HG03342 (cell line): ENCODE measurements at regions not wholly inside any gene's neighbourhood (a gene's known extent, or its start where the extent isn't known, plus 50 kb on each side); places are given as distances from the start of the nearest gene placed in this dataset.

Experiments
- ATAC-seq: cut with Tn5 transposase; IDR thresholded peaks from one replicate; pipeline ENCODE4 v1.9.1; 2021; ENCODE audit warnings: mild to moderate bottlenecking, moderate library complexity; ENCODE audit not compliant: unreplicated experiment

DNA sequence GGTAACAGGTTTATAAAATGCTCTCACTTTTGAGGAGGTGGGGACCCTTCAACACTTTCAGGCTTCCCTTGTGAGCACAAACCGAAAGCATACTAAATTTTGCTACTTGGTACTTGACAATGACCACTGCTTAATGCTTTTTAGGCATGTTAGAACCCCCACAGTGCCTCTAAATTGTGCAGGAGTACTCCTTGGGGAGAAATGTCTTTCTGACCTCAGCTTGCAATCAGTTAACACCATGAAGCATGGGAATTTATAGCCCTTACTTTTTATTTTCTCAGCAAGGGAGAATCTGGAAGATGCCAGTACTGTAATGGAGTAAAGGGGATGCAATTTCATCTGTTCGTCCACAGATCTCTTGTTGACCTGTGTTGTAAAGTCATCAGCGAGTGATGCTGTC, 308.9 kb upstream of the TBC1D5 start:
- ATAC-seq = no peak

DNA sequence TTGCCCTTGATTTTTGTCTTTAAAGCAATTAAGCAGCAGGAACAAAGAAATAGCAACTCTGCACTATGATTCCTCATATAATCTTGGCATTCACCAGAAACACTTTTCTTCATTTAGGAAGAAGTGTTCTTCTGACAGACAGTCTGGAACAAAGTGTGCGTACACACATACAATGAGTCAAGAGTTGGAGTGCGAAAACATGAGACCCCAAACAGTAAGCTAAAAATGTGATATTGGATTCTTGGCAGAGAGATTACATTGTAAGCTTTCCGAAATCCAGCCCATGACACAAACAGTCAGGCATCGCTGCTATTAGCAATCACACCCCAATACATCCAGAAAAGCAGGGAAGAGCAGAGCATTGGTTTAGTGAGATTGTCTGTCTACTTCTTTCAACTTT, 306.7 kb upstream of the TBC1D5 start:
- ATAC-seq = no peak

DNA sequence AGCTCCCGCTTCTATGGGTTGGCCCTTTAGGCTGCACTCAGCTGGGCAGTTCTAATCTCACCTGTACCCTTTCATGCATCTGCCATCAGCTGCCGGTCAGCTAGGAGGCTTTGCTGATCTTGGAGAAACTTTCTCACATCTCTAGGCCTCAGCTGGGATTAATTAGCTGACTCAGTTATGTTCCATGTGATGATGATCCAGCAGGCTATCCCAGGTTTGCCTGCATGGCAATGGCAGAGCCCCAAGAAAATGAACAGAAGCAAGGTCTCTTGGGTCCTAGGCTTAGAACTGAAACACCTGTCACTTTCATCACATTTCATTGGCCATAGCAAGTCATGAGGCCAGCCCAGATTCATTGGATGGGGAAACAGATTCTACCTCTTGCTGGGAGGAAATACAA, 304.6 kb upstream of the TBC1D5 start:
- no peak for ATAC-seq

DNA sequence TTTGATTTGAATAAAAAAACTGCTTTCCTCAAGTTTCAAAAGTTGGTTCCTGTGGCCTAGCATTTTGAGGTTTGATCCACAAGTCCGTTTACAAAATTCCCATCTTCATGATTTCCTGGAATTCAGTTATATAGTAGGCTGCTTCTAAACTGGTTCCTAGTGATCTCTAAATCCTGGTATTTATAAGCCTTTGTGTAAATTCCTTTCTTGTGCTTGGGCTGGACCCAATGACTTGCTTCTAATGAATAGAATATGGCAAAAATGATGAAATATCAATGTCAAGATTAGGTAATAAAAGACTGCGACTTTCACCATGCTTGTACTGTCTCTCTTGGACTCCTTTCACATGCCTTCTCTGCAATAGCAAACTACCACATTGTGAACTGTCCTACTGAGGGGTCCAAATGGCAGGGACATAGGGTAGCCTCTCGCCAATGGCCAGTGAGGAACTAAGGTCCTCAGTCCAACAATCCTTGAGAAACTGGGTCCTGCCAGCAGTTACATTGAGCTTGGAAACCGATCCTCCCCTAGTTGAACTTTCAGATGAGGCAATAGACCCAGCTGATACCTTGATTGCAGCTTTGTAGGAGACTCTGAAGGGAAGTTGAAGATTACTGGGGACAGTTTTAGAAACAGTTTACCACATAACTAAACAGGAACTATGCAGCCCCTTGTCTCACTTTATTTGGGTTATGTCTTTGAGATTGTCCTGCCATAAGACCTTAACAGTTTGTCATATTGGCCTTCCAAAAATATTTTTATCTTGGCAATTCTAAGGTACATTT, 303.9 kb upstream of the TBC1D5 start:
- ATAC-seq = no peak

DNA sequence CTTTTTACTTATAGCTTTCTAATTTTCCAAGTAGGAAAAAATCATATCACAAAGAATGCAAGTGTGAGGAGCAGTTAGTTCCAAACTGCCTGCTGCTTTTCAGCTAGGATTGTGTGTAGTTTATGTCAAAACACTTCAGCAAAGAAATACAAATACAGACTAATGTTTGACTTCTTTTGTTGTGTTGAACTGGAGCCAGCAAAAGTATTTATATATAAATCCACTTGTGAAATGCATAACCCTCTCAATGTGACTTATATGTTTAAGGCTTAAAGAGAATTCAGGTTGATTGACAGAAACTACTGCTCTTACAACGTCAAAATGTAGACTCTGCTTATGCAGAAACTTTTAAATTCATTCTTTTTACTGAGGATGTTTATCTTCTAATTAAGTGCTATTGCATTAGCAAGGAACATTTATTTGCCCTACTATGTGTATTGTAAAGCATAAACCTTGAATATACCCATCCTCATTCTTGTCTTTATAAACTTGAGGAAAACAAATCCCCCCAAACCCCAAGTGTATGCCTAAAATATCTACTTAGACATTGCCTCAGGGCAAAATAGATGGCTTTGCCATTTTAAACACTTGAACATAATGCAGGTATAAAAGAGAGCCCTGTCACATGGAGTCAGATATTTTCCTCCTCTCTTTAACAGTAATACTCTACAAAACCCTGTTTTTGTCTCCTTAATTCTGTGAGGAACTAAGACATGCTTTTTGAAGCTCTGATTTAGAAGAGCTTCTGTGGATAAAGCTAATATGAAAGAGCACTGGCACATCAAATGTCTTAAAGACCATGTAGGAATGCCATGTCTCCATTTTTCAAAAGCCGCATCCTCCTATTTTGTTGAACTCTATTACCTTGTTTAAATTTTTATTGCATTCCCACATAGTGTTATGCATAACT, 302.8 kb upstream of the TBC1D5 start:
- no peak for ATAC-seq

DNA sequence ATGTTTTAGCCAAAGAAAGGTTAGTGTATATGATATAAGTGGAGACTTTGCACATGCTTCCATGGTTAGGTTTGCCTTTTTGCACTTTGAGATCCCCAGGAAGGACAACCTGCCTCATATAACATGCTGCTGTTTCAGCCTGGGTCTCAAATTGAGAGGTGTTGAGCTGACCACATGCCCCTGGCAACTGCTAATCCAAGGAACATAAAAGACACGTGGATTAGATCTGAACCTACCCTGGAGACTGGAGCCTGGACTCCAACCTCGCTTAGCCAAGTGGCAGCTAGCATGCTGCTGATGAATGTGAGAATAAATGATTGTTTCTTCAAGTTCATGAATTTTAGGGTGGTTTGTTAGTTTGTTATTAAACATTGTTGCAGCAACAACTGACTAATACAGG, 301.8 kb upstream of the TBC1D5 start:
- ATAC-seq = no peak

DNA sequence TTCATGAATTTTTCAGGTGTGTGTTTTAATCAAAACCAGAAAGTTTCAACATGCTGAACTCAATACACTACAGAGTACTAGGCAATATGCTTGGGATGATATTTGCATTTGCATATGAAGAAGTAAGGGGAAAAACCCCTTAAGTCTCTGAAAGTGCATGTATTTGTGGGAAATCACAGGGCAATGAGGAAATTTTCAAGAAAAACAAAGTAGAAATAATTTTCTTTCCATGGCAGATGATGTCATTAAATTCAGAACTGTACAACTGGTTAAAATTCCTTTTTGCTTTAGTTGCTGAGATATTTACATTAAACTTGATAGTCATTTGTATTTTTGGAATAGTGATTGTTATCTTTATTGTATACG, 294.0 kb upstream of the TBC1D5 start:
- no peak for ATAC-seq

DNA sequence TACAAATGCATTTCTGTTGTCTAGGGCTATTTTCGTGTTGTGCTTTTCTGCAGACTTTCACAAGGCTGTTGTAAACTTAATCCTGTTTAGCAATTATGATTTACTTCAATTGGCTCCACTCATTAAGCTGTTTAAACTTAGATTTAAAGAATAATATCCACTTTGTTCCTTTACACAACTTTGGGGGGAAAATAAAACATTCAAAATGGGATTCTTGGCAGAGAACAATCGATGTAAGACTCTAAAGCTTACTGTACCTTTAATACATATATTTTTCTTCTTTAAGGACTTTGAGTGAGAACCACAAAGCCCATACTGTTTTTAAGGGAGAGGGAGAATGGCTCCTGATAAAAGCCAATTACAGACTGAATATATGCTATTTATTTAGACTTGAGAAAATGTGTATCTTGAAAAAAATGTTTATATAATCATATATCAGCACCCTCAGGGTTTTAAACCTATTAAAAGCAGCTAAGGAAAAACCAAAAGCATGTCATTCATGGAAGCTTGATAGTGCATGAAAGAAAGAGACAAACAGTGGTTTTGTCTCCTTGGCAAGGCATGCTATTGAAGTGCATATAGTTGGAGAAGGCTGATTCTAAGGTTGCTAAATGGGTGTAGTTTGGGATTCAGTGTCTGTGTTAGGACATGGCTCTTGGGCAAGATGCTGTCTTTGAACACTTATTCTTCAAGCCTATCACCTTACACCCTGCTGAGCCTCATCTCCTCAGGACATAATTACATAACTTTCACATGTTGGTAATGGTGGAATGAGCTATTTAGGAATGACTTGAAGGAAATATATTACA, 293.4 kb upstream of the TBC1D5 start:
- no peak for ATAC-seq

DNA sequence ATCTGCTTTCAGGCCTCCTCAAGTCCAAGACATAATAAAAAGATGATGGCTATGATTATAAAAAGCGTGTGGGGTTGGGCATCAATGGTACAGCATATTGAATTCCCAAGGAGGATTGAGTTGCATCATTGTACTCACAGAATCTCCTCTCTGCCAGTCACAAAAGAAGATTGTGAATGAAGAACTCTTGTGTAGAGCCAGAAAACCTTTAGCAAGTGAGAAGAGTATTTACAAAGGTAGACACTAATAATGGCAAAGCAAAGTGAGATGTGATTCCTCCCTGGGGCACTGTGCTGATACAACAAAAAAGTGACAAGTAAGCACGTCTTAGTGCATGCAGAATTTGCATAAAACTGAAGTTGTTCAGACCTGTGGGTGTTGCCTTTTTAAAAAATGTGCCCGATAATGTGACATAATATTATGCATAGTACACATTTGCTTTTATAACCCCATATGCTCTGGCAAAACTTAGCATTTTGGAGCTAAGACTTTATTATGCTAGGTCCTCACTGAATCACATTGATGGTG, 291.2 kb upstream of the TBC1D5 start:
- ATAC-seq = no peak

DNA sequence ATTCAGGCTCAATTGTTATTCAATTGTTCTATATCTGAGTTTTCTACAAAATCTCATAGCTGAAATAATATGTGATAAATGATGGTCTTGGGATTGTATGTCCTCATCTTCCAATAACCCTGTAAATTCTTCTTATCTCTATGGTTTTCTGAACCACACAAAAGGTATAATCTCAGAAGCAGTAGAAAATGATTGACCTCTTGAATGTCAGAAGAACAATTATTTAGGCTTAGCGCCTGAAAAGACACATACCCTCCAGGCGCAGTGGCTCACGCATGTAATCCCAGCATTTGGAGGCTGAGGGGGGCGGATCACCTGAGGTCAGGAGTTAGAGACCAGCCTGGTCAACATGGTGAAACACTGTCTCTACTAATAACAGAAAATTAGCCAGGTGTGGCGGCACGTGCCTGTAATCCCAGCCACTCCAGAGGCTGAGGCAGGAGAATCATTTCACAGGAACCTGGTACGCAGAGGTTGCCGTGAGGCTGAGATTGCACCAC, 288.0 kb upstream of the TBC1D5 start:
- ATAC-seq = no peak

DNA sequence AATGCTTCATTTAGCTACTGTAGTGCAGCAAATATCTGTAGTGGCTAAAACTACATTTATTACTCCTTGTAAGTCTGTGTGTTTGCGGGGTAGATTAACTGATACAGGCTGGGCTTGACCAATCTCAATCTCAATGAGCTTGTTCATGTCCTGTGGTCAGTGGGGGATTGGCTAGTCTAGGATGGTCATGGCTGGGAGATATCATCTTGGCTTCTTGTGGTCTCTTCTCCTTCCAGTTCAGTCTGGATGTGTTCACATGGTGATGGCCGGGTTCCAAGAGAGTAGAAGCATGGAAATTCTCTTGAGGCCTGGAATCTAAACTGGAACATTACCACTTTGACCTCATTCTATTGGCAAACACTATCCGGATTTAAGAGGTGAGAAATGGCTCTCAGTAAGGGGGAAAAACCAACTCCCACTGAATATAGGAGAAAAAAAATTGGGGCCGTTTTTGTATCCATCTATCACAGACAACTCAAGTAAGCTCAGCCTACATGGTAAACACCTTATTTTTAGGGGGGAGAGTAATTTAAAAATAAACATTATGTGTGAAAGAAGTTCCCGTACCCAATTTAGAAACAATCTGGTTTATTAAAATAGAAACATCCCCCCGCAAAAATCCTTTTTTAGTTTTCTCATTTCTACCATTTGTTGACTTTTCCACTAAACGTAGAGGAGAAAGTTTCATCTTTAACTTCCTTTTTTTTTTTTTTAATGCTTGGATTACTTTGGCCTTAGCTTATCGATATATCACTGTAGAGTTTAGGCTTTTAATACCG, 284.9 kb upstream of the TBC1D5 start:
- ATAC-seq = no peak

DNA sequence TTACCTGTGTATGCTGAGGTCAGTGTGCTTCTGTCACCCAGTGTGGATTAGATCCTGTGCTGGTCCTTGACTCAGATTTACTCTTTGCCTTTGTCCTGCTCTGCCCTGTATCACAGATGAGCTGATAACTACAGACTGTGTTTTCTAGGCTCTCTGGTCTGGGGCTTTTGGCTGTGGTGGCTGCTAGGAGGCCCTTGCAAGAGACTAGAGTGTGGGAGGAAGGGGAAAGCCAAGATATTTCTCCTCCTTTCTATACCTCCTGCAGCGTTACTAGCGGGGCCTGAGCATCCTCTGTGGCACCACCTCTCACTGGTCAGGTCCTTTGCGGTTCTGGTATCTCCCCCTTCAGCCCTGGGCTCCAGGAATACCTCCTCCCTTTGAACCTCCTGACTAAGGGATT, 282.3 kb upstream of the TBC1D5 start:
- ATAC-seq = no peak

DNA sequence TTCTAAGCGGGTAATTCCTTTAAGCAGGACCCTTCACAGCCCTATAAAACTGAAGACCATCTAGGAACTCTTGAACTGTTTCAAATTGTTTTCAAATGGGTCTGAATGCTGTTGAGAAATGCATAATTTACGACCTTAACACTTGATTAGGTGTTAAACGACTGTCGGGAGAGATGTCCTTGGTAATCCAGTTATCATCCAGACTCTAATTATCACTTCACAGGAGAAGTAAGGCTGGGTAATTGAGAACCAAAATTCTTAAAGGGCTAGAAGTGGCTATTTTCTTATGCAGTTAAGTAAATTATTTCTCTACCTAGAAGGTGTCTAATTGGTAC, 276.7 kb upstream of the TBC1D5 start:
- no peak for ATAC-seq

DNA sequence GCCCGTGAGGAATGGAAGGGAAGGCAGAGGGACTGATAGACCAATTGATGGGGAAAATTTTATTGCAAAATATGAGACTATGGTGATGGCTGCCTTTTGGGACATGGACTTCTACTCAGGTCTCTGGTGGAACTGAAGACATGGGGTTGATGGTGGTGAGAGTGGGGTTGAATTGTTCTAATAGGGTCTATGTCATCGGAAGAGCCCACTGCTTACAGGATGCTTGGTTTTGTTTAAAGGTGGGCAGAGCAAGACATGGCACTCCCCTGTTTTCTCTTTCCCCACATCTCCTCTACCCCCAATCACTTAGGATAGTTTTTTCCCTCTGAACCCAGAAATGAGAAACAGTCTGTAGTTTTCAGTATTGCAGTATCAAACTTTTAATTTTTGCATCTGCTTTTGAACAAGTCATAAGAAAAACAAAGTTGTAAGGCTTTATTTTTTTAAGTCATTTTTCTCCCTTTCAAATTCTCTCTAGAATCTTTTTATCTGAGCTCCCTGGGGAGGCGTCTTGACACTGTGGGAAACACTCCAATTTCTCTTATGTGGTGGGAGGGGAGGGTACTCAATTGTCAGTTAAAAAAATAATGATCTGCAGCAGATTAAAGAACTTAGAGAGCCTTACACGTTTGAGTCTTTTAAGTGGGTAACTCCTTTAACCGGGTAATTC, 276.2 kb upstream of the TBC1D5 start:
- no peak for ATAC-seq

DNA sequence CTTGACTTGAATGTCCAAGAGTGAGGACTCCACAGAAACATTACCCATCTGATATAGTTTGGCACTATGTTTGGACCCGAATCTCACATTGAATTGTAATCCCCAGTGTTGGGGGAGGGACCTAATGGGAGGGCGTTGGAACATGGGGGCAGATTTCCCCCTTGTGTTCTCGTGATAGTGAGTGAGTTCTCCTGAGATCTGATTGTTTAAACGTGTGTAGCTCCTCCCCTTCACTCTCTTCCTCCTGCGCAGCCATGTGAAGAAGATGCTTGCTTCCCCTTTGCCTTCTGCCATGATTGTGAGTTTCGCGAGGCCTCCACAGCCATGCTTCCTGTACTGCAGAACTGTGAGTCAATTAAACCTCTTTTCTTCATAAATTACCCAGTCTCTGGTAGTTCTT, 273.9 kb upstream of the TBC1D5 start:
- no peak for ATAC-seq

DNA sequence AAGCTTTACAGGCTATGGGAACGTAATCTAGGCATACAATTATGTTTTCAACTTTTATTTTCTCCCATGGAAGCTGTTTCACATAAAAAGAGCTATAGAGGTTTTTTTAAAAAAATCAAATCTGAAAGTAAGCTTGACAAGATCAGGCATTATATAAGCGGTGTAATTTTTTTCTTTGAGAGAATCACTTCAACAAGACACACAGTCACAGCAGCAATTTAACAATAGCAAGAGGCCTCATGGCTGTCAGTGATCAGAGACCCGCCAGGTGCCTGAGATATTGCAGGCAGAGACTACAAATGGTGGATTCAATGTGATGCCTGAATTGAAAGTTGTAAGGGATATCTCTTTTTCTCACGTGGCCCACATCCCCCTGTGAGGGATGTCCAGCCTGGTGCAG, 270.5 kb upstream of the TBC1D5 start:
- no peak for ATAC-seq

DNA sequence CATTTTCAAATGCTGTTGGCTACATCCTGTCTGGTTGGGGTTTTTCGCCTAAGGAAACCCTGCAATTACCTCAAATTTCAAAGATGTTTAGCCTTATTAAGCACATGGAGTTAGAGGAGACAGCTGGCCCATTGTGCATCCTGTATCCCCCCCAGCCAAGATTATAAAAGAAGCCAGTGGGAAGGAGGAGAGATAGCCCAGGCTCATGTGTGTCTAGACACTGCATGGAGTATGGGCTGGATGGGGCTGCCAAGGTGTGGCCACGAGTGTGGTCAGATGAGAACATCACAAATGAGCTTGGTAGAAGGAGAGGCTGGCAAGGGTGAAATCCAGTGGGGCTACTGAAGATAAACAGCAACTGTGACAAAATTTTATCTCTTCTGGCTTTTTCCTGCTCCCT, 270.0 kb upstream of the TBC1D5 start:
- no peak for ATAC-seq

DNA sequence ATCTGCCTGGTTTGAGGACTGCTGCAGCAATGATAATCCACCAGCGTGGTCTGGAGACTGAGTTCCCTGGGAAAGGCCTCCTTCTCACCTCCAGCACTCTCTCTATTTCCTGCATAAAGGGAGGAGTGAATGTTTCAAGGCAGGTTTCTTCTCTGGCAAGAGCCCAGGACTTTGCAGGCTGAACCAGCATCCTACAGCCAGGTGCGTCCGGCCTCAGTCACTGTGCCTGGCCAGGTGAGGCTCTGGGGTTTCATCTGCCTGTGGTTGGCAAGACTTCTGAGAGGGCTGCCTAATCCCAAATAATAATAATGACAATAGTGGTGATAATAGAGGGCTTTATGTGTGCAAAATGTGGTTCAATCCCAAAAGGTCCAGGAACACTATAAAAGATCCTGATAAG, 269.0 kb upstream of the TBC1D5 start:
- ATAC-seq = no peak

DNA sequence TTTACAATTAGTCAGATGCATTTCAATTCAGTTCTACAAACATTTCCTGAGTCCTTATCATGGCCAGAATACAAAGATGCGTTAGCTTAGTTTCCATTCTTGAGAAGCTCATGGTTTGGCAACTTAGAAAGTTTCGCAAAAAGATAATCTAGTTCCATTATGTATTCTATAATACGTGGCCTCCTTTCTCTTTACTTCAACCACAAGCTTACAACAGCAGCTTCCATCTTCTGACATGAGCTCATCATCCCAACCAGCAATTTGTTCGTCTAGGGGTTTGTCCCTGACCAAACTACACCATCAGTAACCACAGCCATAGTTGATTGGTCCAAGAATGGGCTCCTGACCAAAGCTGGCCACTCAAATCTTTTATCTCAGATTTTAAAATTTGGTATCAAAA, 267.6 kb upstream of the TBC1D5 start:
- ATAC-seq = no peak
